SU-DHL-6 (cell line): ENCODE measurements at regions not wholly inside any gene's neighbourhood (a gene's known extent, or its start where the extent isn't known, plus 50 kb on each side); places are given as distances from the start of the nearest gene placed in this dataset.

ENCODE experiments used
- H2AFZ ChIP-seq: fragments of 200-600 bp; sonication (generic); 2 replicates; pipeline ENCODE4 v1.6.1; 2014; ENCODE audit warnings: low read depth, mild to moderate bottlenecking, moderate library complexity, mixed read lengths, antibody characterized with exemption, low read length; ENCODE audit not compliant: severe bottlenecking
- H3F3A ChIP-seq: fragments of 200-600 bp; shearing (Covaris generic); 2 replicates; pipeline ENCODE4 v1.6.0; 2016; ENCODE audit warnings: antibody characterized with exemption, mild to moderate bottlenecking; ENCODE audit not compliant: insufficient read depth
- H3K27ac ChIP-seq: fragments of 200-600 bp; sonication (generic); 2 replicates; pipeline ENCODE4 v1.5.1; 2016; ENCODE audit warnings: low read depth, mild to moderate bottlenecking, low read length, moderate library complexity, mixed read lengths
- H3K27me3 ChIP-seq: fragments of 200-600 bp; sonication (generic), shearing (Covaris generic); 2 replicates; pipeline ENCODE4 v1.6.0; 2014; ENCODE audit warnings: mild to moderate bottlenecking, low read length
- H3K36me3 ChIP-seq: fragments of 200-600 bp; sonication (generic); 2 replicates; pipeline ENCODE4 v1.6.1; 2014; ENCODE audit warnings: mild to moderate bottlenecking, low read length, mixed read lengths
- H3K4me2 ChIP-seq: fragments of 300-600, 200-600 bp; shearing (Covaris generic), sonication (generic); 2 replicates; pipeline ENCODE4 v1.6.0; 2014; ENCODE audit warnings: low read length, low read depth, mild to moderate bottlenecking; ENCODE audit not compliant: poor library complexity, severe bottlenecking
- H3K4me3 ChIP-seq: fragments of 200-600 bp; sonication (generic); 2 replicates; pipeline ENCODE4 v1.5.1; 2014; ENCODE audit warnings: antibody characterized with exemption, low read length, mild to moderate bottlenecking, mixed read lengths; ENCODE audit not compliant: insufficient read depth, poor library complexity, severe bottlenecking
- H3K79me2 ChIP-seq: fragments of 200-600 bp; sonication (generic); 2 replicates; pipeline ENCODE4 v1.6.1; 2014; ENCODE audit warnings: mild to moderate bottlenecking, low read length, moderate library complexity; ENCODE audit not compliant: insufficient read depth
- H3K9ac ChIP-seq: fragments of 200-600 bp; sonication (generic); 2 replicates; pipeline ENCODE4 v1.7.0; 2014; ENCODE audit warnings: mild to moderate bottlenecking, low read length
- H3K9me2 ChIP-seq: fragments of 200-600 bp; sonication (generic); replicated peaks from 2 replicates; pipeline ENCODE4 v1.6.1; 2014; ENCODE audit warnings: low read length; ENCODE audit not compliant: insufficient read depth
- H3K9me3 ChIP-seq: fragments of 200-600 bp; sonication (generic); 2 replicates; pipeline ENCODE4 v1.6.1; 2014; ENCODE audit warnings: low read length, mixed read lengths; ENCODE audit not compliant: insufficient read depth
- H4K20me1 ChIP-seq: fragments of 200-600 bp; sonication (generic); 2 replicates; pipeline ENCODE4 v1.6.1; 2014; ENCODE audit warnings: low read depth, mild to moderate bottlenecking, antibody characterized with exemption, low read length, moderate library complexity, mixed read lengths
- CTCF ChIP-seq: fragments of 200-600 bp; sonication (generic); IDR thresholded peaks from one replicate; pipeline ENCODE4 v1.5.1; 2017; ENCODE audit warnings: antibody characterized with exemption, mild to moderate bottlenecking, low read length, moderate library complexity; ENCODE audit not compliant: insufficient read depth, poor library complexity, severe bottlenecking
- EZH2phosphoT487 ChIP-seq: fragments of 200-600 bp; sonication (generic), shearing (Covaris generic); conservative IDR thresholded peaks from 2 replicates; pipeline ENCODE4 v1.6.1; 2018; ENCODE audit warnings: mild to moderate bottlenecking, antibody characterized with exemption, low read length, moderate library complexity, mixed read lengths

GRCh38 chr2:184256611-184257010, 341.7 kb upstream of the ZNF804A start:
- Histone ChIP-seq H3F3A (no peaks in the 10 kb centered on the region), H3K4me3 (no peak overlapping the region), H3K9me3 (no peaks in the 10 kb centered on the region), H3K36me3 (peaks cover 3% of the 10 kb centered on the region; the same call in 1 of the 2 replicates), H3K9me2 (no peaks in the 10 kb centered on the region), H3K9ac (no peak overlapping the region), H3K4me2 (no peak overlapping the region), H3K27me3 (no peaks in the 10 kb centered on the region), H2AFZ (no peak overlapping the region), H3K27ac (no peak overlapping the region), H4K20me1 (no peaks in the 10 kb centered on the region), H3K79me2 (no peaks in the 10 kb centered on the region)
- TF ChIP-seq CTCF (no peak), EZH2phosphoT487 (no peak)

GRCh38 chr2:184261331-184261730, 337.0 kb upstream of the ZNF804A start:
- Histone ChIP-seq H4K20me1 (no peaks in the 10 kb centered on the region), H3K27ac (no peak overlapping the region), H3K36me3 (peaks cover 5% of the 10 kb centered on the region; the same call in 1 of the 2 replicates), H3K9me3 (no peaks in the 10 kb centered on the region), H3F3A (no peaks in the 10 kb centered on the region), H3K79me2 (no peaks in the 10 kb centered on the region), H3K27me3 (no peaks in the 10 kb centered on the region), H3K9ac (no peak overlapping the region), H3K4me3 (no peak overlapping the region), H2AFZ (no peak overlapping the region), H3K9me2 (no peaks in the 10 kb centered on the region), H3K4me2 (no peak overlapping the region)
- no peak for TF ChIP-seq EZH2phosphoT487
- TF ChIP-seq CTCF: no peak

GRCh38 chr2:184261818-184262217, 336.5 kb upstream of the ZNF804A start:
- Histone ChIP-seq H4K20me1 (no peaks in the 10 kb centered on the region), H3K4me2 (no peak overlapping the region), H2AFZ (no peak overlapping the region), H3K27me3 (no peaks in the 10 kb centered on the region), H3K9me3 (no peaks in the 10 kb centered on the region), H3K79me2 (no peaks in the 10 kb centered on the region), H3F3A (no peaks in the 10 kb centered on the region), H3K9ac (no peak overlapping the region), H3K9me2 (no peaks in the 10 kb centered on the region), H3K4me3 (no peak overlapping the region), H3K27ac (no peak overlapping the region), H3K36me3 (peaks cover 5% of the 10 kb centered on the region; the same call in 1 of the 2 replicates)
- TF ChIP-seq EZH2phosphoT487 (no peak), CTCF (no peak)
